Neural progenitor cell (in vitro differentiated cells): ENCODE measurements at regions not wholly inside any gene's neighbourhood (a gene's known extent, or its start where the extent isn't known, plus 50 kb on each side); places are given as distances from the start of the nearest gene placed in this dataset.

Experiments
- DNase-seq: peaks from one replicate; pipeline ENCODE4 v3.0.0-alpha.2; 2016; ENCODE audit warnings: low spot score
- H2AFZ ChIP-seq: fragments of 200-600 bp; sonication (generic); replicated peaks from 2 replicates; pipeline ENCODE4 v1.6.1; 2016; ENCODE audit warnings: antibody characterized with exemption
- H3F3A ChIP-seq: fragments of 200-600 bp; sonication (generic); 2 replicates; pipeline ENCODE4 v1.6.1; 2016; ENCODE audit warnings: antibody characterized with exemption, low read depth
- H3K27ac ChIP-seq: fragments of 200-600 bp; sonication (generic); 2 replicates; pipeline ENCODE4 v1.5.1; 2016; ENCODE audit warnings: mild to moderate bottlenecking
- H3K27me3 ChIP-seq: fragments of 200-600 bp; sonication (generic); 2 replicates; pipeline ENCODE4 v1.6.1; 2016; ENCODE audit warnings: mild to moderate bottlenecking, moderate library complexity
- H3K36me3 ChIP-seq: fragments of 200-600 bp; sonication (generic); 2 replicates; pipeline ENCODE4 v1.5.1; 2016
- H3K4me1 ChIP-seq: fragments of 200-600 bp; sonication (generic); 2 replicates; pipeline ENCODE4 v1.6.1; 2016; ENCODE audit warnings: mixed run types
- H3K4me2 ChIP-seq: fragments of 200-600 bp; sonication (generic); 2 replicates; pipeline ENCODE4 v1.6.1; 2016
- H3K4me3 ChIP-seq: fragments of 200-600 bp; sonication (generic); 2 replicates; pipeline ENCODE4 v1.5.1; 2016
- H3K79me2 ChIP-seq: fragments of 200-600 bp; sonication (generic); 2 replicates; pipeline ENCODE4 v1.6.1; 2016; ENCODE audit warnings: low read depth
- H3K9ac ChIP-seq: fragments of 200-600 bp; sonication (generic); 2 replicates; pipeline ENCODE4 v1.6.1; 2016
- H3K9me3 ChIP-seq: fragments of 200-600 bp; sonication (generic); 2 replicates; pipeline ENCODE4 v1.5.1; 2016; ENCODE audit warnings: low read depth
- H4K20me1 ChIP-seq: fragments of 200-600 bp; sonication (generic); 2 replicates; pipeline ENCODE4 v1.6.1; 2016; ENCODE audit warnings: low read depth
- H3K27ac Mint-ChIP-seq: 3 replicates; pipeline ENCODE4 v1.8.0; 2021; ENCODE audit warnings: mixed read lengths
- H3K27me3 Mint-ChIP-seq: 2 replicates; pipeline ENCODE4 v1.8.0; 2022; ENCODE audit warnings: low read depth, mild to moderate bottlenecking, inconsistent platforms, moderate library complexity, mixed read lengths; ENCODE audit not compliant: insufficient read depth
- H3K36me3 Mint-ChIP-seq: 3 replicates; pipeline ENCODE4 v1.8.0; 2021; ENCODE audit warnings: mixed read lengths
- H3K4me1 Mint-ChIP-seq: 3 replicates; pipeline ENCODE4 v1.8.0; 2021; ENCODE audit warnings: mixed read lengths
- H3K4me3 Mint-ChIP-seq: 3 replicates; pipeline ENCODE4 v1.8.0; 2021; ENCODE audit warnings: mild to moderate bottlenecking, moderate library complexity, mixed read lengths
- H3K9me3 Mint-ChIP-seq: 3 replicates; pipeline ENCODE4 v1.8.0; 2020; ENCODE audit warnings: mixed read lengths
- EZH2 ChIP-seq: fragments of 200-600 bp; sonication (generic); IDR thresholded peaks from 2 replicates; pipeline ENCODE4 v1.6.1; 2017; ENCODE audit warnings: antibody characterized with exemption, mild to moderate bottlenecking, moderate library complexity
- EZH2phosphoT487 ChIP-seq: fragments of 200-600 bp; sonication (generic); IDR thresholded peaks from 2 replicates; pipeline ENCODE4 v1.6.1; 2017; ENCODE audit warnings: antibody characterized with exemption
- TF ChIP-seq, protein P1 (sequence below): fragments of 200-600 bp; sonication (generic); IDR thresholded peaks from 2 replicates; pipeline ENCODE4 v1.5.1; 2017; ENCODE audit warnings: antibody characterized with exemption, mild to moderate bottlenecking

DNA sequence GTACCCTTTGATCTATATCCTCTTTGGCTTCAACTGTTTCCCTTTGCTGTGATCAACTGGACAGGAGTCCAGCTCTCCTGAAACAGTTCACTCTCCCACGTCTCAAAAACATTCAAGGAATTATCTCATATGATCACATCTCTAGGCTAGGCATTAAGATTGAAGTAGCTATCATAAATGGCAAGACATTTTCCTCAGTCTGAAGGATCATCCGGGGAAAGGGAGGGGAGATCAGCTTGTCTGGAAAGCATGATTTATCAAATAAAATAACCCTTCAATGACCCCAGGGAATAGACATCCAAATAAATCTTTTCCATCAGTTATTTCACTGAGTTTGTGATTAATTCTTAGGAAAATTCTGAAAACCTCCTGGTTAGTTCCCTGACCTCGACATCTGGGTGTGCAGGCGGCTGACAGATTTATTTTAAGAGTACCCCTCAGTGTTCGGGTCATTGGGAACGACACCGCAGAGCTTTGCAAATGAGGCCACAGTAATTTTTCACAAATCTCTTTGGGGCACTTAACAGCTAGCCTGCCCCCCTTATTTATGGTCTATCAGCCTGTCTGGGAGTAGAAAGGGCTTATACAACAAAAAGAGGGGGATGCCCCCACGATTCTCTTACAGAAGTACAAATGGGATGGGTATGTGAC lies 65.8 kb downstream of the NSMCE3 start:
- Histone ChIP-seq H3F3A (no peaks in the 10 kb centered on the region), H3K79me2 (no peaks in the 10 kb centered on the region), H3K4me3 (no peak overlapping the region), H3K9me3 (no peaks in the 10 kb centered on the region), H3K4me2 (no peak overlapping the region), H3K27ac (no peak overlapping the region), H3K36me3 (no peaks in the 10 kb centered on the region), H2AFZ (no peak overlapping the region), H3K9ac (no peak overlapping the region), H3K4me1 (peaks cover 8% of the 10 kb centered on the region), H4K20me1 (no peaks in the 10 kb centered on the region), H3K27me3 (no peaks in the 10 kb centered on the region)
- DNase-seq = no peak
- Mint-ChIP-seq H3K36me3 (no peaks in the 10 kb centered on the region), H3K27ac (no peak overlapping the region), H3K27me3 (no peaks in the 10 kb centered on the region), H3K4me3 (no peak overlapping the region), H3K9me3 (peaks cover 3% of the 10 kb centered on the region), H3K4me1 (peaks cover 7% of the 10 kb centered on the region)
- TF ChIP-seq EZH2 (no peak), EZH2phosphoT487 (no peak)
- TF ChIP-seq, protein P1, sequence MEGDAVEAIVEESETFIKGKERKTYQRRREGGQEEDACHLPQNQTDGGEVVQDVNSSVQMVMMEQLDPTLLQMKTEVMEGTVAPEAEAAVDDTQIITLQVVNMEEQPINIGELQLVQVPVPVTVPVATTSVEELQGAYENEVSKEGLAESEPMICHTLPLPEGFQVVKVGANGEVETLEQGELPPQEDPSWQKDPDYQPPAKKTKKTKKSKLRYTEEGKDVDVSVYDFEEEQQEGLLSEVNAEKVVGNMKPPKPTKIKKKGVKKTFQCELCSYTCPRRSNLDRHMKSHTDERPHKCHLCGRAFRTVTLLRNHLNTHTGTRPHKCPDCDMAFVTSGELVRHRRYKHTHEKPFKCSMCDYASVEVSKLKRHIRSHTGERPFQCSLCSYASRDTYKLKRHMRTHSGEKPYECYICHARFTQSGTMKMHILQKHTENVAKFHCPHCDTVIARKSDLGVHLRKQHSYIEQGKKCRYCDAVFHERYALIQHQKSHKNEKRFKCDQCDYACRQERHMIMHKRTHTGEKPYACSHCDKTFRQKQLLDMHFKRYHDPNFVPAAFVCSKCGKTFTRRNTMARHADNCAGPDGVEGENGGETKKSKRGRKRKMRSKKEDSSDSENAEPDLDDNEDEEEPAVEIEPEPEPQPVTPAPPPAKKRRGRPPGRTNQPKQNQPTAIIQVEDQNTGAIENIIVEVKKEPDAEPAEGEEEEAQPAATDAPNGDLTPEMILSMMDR = no peak

DNA sequence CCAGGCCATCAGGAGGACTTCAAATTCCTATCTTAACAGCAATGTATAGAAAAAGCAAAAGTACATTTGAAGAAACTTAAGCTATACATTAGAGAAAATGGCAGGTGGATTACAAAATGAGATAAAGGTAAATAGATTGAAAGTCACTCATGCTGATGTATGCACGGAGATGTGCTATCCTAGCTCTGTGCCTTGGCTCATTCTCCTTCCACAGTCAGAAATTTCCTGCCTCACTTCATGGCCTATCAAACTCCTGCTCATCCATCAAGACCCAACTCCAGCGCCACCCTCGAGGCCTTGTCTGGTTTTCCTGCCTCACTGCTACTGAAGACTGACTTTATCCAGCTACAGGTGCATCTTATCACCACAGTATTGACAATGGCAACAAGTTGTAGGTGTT lies 72.9 kb downstream of the NSMCE3 start:
- Mint-ChIP-seq H3K27ac (no peak overlapping the region), H3K36me3 (no peaks in the 10 kb centered on the region), H3K4me1 (peaks cover 17% of the 10 kb centered on the region), H3K9me3 (no peaks in the 10 kb centered on the region), H3K27me3 (peaks cover 3% of the 10 kb centered on the region), H3K4me3 (no peak overlapping the region)
- no peaks in the 10 kb centered on the region for H3K9me3 ChIP-seq
- no peak overlapping the region for H3K27ac ChIP-seq
- no peak for DNase-seq
- H3K27me3 ChIP-seq = no peaks in the 10 kb centered on the region
- no peaks in the 10 kb centered on the region for H3K79me2 ChIP-seq
- no peaks in the 10 kb centered on the region for H3K36me3 ChIP-seq
- no peak overlapping the region for H3K4me2 ChIP-seq
- no peak for TF ChIP-seq EZH2phosphoT487
- TF ChIP-seq, protein P1 = no peak
- no peak for TF ChIP-seq EZH2
- H3K9ac ChIP-seq = no peak overlapping the region
- H3F3A ChIP-seq = no peaks in the 10 kb centered on the region
- no peak overlapping the region for H3K4me3 ChIP-seq
- H2AFZ ChIP-seq = no peak overlapping the region
- H4K20me1 ChIP-seq = no peaks in the 10 kb centered on the region
- no peaks in the 10 kb centered on the region for H3K4me1 ChIP-seq

DNA sequence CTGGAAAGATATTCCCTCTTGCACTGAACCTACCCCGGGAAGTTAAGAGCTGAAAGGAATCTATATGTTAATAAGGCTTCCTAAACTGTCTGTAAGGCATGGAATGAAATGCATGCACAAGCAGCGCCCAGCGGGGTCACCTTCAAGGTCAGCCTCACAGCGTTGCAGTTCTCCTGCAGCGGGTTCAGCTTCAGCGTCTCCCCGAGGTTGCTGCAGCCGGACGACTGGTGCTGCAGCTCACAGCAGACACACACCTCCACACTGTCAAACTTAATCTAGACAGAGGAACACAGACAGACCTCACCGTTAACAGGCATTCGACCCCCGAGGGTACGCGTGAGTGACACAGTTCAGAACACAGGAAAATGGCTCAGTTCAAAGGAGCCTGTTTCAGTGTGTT lies 73.3 kb downstream of the NSMCE3 start:
- Histone ChIP-seq H3K4me3 (no peak overlapping the region), H3K4me2 (no peak overlapping the region)
- peak overlapping the region; percentile 33 for H3K4me3 Mint-ChIP-seq

More for the DNA sequence above, 73.3 kb downstream of the NSMCE3 start:
- Mint-ChIP-seq H3K36me3 (peaks cover under 1% of the 10 kb centered on the region), H3K4me1 (peaks cover 17% of the 10 kb centered on the region), H3K27ac (no peak overlapping the region), H3K9me3 (no peaks in the 10 kb centered on the region), H3K27me3 (peaks cover 3% of the 10 kb centered on the region)
- H3K9ac ChIP-seq = no peak overlapping the region
- no peaks in the 10 kb centered on the region for H3K4me1 ChIP-seq
- H4K20me1 ChIP-seq = no peaks in the 10 kb centered on the region
- H3K9me3 ChIP-seq = no peaks in the 10 kb centered on the region
- no peaks in the 10 kb centered on the region for H3F3A ChIP-seq
- no peak for DNase-seq
- H3K27ac ChIP-seq = no peak overlapping the region
- no peaks in the 10 kb centered on the region for H3K27me3 ChIP-seq
- no peak overlapping the region for H2AFZ ChIP-seq
- H3K36me3 ChIP-seq = no peaks in the 10 kb centered on the region
- TF ChIP-seq EZH2 (no peak), EZH2phosphoT487 (no peak)
- TF ChIP-seq, protein P1 = no peak
- H3K79me2 ChIP-seq = no peaks in the 10 kb centered on the region
